NCI-H1930 (cell line): ENCODE measurements at regions not wholly inside any gene's neighbourhood (a gene's known extent, or its start where the extent isn't known, plus 50 kb on each side); places are given as distances from the start of the nearest gene placed in this dataset.
A peak's percentile ranks its signal among the peaks of the same experiment; 100 is the strongest.
"Not testable (repeated sequence)": the region's sequence is repeated elsewhere in the genome, so short reads cannot be mapped to it uniquely, and the experiment has no call there.

Experiments
- DNase-seq, 2 experiments: peaks; one replicate each; lab custom pipeline; 2025; lab: John Stamatoyannopoulos, UW

DNA sequence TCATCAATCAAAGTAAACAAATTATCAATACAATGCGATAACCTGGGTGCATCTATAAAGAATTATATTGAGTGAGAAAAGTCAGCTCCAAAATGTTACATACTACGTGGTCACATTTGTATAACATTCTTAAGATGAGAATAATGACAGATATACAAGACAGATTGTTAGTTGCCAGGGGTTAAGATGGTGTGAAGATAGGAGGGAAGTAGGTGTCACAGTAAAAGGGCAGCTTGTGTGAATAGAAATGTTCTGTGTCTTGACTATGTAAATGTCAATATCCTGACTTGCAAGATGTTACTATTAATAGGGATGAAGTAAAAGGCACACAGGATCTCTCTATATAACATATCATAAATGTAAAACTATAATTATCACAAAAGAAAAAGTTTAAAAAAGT is 611.2 kb upstream of the SPRY2 start:
- DNase-seq = no peak

DNA sequence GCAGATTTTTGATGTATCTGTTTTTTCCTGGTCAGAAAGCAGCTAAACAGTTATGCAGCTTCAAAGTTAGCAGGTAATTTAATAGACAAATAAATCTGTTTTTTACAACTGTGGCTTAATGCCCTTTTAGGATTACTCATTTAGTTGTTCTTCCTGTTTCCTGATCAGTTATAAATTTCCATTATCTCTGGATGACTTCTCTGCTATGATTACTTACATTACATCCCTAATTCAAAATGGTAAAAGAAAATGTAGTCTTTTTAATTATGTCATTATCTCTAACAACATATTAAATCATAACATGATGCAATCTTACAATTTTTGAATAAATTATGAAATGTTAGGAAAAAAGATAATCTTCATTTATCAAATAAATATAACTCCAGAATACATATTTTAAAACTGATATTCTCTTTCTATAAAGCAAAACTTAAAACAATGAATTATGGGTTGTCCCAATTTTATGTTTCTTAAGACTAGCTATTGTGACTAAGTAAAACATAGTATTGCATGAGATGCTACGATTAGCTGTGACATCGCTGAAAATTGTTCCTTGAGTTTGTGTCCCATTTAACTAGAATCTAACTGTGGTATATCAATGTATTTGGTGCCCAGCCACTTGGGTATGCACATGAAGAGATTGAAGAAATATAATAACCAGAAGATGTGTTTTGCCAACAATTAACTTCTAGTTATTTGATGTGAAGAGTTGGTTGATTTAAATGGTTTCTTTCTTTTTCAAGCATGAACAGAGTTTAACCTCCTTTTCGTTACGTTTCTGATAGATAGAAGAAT is 605.3 kb upstream of the SPRY2 start:
- DNase-seq = no peak

DNA sequence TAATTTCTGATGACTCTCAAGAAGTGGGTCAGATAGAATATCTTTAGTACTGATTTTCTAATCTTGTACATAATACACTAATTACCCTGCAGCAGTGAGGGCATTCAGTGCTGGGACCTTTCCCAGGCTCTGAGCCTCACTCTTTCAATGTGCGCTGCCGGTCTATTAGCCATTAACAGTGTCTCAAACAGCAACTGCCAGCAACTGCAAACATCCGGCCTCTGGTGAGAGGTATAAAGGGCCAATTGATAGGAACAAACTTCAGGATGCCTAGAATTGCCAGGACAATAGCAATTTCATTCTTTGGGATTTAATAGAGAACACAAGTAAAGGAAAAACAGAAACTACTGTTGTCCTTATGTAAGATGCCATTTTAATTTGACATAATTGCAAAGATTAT is 604.4 kb upstream of the SPRY2 start:
- peak; percentile 46 to 62 for DNase-seq

DNA sequence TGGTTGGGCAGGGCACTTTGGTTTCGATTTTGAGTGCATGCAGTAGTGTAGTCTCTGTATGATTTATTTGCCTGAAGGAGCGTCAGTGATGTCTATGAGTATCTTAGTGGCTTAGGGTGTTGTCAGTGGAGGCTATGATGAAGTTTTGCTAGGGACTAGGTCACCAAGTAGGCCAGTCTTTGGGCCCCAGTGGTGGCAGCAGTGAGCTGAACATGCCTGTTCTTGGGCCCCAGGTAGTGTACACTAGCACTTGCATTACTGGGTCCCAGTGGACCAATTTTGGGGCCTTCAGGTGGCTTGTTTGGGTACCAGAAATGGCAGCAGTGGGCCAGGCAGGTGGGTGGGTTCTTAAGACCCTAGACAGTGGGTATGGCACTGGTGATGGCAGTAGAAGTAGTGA is 598.7 kb upstream of the SPRY2 start:
- DNase-seq = no peak

DNA sequence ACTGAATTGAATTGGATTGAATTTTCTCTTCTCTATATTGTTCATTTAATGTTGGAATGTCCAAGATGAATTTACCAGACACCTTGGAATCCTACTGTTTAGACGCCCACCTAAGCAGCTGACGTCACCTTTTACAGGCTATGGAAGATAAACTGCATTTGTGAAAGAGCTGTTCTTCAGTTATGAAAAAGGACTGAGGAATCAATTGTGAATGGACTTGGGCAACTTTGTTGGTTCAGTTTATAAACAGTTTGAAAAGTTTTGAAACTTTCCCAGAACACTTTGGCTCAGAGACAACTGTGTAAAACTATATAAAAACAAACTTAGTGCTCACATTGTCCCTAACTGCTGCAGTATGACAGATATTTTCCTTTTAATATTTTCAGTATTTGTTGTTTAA is 590.8 kb upstream of the SPRY2 start:
- DNase-seq = no peak

DNA sequence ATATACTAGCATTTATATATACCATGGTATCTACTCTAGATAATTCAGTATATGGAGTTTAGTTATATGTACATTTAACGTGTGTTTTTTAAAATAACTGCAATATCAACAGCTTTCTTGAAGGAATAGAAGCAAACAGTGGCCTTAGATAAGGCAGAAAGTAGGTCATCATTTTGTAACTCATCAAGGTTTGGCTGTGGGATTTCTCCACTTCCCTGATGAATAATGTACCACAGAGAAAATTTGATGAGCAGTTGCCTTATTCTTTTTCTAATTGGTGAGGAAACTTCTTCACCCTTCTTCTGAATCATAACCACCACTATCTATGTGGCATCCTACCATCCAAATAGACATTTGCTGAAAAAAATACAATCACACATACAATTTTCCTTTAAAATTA is 590.2 kb upstream of the SPRY2 start:
- no peak for DNase-seq

DNA sequence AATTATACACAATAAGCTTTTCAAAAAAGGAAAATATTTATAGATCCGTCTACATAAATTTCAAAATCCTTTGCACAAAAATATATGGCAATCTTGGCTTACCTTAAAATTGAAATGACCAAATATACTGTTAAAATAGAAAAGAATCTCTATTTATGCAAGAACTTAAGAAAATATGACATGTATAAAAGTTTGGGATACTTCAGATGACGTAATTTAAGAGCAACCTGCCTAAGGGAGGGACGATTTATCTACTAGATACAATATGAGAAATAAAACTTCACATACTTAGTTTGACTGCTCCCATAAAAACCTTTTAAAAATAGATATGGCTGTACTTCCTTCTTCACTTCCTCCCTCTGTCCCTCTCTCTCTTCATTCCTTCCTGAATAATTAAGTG is 587.3 kb upstream of the SPRY2 start:
- no peak for DNase-seq

DNA sequence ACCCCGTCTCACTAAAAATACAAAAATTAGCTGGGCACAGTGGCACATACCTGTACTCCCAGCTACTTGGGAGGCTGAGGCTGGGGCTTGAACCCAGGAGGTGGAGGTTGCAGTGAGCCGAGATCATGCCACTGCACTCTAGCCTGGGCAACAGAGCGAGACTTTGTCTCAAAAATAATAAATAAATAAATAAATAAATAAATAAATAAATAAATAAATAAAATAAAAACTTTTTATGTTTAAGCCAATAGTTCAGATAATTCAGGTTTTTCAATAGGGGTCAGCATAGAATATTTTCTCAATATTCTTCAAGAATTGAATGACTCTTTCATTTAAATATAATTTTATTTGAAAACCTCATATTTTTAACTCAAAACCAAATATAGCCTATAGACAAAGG is 585.1 kb upstream of the SPRY2 start:
- not testable (repeated sequence) for DNase-seq

DNA sequence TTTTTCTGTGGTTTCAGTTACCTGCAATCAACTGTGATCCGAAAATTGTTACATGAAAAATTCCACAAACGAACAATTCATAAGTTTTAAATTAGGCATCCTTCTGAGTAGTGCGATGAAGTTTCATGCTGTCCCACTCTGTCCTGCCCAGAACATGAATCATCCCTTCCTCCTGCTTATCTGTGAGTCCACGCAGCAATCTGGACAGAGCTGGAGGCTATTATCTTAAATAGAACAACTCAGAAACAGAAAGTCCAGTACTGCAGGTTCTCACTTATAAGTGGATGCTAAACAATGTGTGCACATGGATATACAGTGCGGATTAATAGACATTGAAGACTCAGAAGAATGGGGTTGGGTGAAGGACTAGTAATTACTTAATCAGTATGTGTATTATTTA is 583.7 kb upstream of the SPRY2 start:
- no peak for DNase-seq

DNA sequence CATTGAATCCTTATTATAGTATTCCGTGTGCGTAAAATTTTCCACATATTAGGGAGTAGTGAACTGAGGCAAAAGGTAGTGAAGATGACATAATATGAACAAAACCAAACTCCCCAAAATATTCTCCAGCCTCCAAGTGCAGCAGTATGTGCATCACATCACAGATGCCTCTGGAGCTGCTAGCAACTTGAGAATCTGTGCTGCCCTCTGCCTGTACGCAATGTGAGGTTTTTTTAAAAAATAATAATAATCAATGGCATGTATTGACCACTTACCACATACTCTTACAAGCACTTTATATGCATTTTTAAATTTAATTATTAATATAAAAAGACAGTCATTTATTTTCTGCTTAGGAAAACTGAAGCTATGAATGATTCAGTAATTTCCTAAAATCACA is 583.0 kb upstream of the SPRY2 start:
- no peak for DNase-seq

DNA sequence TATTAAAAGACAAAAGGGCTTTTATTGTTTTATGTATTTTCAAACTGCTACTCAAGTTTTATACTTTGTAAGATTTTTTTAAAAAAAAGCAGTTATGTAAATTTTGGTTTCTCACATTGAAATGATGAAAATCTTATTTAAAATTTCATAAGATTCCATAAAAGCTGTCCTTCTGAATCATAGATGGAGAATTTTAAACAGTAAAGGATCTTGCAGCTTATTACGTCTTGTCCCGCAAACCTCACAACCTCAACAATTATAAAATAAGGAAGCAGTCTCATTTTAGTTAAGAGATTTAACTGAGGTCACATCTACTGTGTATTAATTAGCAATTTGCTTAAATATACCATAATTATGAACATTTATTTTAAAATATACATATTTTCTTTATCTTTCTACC is 581.0 kb upstream of the SPRY2 start:
- DNase-seq = no peak

DNA sequence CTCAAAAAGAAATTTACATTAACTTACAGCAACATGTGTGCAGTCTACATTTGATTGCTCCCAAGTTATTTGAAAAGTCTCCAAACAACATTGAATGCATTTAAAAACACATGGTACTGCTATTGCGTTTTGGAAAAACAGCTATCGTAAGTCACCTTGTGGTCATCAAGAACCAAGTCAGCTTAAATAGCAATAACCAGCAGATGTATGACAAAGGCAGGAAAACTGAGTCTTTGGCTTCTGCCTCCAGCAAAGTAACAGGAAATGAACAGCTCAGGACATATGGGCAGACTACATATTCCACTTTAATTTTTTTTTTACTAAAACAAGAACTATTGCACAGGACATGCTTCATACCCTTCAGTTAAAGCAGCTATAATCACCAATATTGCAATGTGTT is 580.6 kb upstream of the SPRY2 start:
- DNase-seq = no peak

DNA sequence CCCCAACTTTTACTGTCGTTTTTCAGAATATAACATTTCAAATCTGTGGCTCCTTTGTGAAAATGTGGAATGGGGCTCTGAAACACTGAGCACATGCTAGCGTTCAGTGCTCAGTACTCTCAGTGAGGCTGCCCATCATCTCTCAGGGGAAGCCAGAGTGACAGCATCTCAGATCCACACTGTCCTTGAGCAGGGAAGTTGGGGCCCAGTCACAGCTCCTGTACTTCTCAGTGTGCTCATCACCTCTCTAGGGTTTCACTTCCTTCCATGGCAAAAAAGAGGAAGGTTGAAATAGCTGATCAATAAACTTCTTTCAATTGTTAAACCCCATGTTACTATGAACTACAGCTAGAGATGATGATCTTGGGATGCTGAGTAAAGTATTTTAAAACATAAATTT is 565.9 kb upstream of the SPRY2 start:
- no peak for DNase-seq

DNA sequence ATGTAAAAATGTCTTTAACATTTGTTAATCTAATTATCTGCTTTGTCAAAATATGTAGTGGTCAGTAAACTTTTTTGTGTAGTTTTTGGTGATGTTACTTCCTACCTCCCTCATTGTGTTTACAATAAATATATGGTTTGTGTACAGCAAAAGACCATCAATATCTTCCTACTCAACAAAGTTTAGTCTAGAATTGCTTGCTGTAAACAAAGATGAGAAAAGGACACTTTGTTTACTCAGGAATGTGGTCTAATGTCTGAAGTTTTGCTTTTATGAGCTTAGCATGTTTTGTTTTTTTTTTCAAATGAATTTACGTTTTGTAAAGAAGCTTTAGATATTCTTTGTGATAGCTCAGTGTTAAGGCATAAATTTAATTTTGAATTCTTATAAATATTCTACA is 563.5 kb upstream of the SPRY2 start:
- DNase-seq = no peak

DNA sequence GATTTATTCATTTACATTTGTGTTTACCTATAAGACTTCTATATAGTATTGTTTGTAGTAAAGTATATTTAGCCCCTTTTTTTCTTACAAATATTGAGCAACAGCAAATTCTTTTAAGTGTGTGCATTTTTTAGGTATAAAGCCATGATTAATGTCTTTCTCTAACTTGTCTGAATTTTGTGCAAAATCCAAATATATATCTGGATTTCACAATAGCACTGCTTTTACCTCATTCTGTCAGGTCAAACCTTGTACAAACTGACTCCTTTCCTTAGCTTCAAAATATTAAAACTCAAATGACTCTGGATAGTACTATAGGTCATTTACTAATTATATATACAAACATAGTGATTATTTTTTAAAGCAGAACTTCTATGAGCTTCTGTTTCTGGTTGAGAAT is 563.0 kb upstream of the SPRY2 start:
- no peak for DNase-seq

DNA sequence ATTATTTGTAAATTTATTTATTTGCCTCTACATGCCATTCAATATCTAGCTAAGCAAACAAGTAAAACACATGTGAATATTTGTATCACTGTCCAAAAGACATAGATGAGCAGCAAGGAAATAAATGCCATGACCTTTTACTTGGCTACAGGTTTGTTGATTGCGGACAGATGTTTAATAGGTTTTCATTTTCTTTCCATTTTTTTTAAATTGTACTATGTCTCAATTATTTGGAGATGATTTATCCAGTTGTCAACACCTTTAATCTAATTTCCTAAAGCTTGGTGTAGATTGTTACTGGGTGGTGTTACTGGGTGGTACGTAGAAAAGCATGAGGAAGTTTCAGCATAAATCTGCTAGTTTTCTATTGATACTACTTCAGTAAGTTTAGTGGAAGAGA is 560.6 kb upstream of the SPRY2 start:
- DNase-seq = no peak

DNA sequence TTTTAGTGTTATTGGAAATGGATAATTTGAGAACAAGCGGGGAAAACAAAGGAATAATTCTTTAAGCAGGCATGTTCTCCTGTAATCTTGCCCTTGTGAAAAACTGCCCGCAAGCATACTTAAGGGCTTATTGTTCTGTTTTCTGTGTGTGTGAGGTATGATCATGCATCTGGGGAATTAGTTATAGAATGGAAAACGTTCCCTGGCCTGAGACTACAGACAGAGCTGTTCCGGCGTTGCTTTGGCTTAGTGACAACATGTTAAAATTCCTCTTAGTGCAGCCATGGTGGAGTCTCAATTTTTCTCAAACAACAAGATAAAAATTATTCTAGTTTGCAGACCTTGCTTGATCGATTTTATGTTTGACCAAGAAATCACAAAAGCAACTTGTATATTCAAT is 560.2 kb upstream of the SPRY2 start:
- no peak for DNase-seq

DNA sequence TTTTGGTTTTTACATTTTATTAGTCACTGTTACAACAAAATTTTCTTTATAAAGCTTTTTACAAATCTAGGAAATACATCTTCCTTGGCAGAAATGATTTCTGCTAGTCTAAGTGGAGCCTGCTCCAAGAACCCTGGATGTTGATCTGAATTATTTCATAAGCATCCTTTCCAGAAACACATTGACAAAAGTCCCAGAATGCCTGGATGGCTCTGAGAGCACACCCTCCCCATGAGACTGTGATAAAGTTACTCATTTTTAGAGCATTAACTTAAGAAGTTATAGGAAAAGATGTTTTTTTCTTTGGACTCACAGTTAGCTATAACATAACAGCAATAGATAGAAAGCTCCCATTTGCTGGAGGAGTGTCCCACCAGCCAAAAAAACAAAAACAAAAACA is 559.6 kb upstream of the SPRY2 start:
- no peak for DNase-seq

DNA sequence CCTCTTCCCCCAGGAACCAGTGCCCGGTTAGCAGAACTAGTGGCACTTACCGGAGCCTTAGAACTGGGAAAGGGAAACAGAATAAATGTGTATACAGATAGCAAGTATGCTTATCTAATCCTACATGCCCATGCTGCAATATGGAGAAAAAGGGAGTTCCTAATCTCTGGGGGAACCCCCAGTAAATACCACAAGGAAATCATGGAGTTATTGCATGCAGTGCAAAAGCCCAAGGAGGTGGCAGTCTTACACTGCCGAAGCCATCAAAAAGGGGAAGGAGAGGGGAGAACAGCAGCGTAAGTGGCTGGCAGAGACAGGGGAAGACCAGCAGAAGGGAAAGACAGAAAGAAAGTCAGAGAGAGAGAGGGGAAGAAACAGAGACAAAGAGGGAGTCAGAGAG is 556.7 kb upstream of the SPRY2 start:
- not testable (repeated sequence) for DNase-seq

DNA sequence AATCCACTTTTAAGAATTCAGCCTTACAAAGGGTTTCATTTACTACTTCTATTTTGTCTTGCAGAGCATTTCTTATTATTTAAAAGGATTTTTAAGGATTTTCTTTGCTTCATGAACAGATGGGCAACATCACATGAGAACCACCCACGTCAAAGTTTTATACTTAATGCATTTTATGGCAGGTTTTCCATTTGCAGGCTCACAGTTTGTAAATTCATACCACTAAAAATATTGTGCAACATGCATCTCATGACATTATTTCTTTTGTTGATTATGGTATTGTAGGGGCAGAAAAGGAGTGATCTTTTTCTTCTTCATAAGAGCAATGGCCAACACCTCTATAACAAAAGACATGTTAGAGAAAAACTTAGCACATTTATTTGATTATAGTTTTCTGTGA is 554.0 kb upstream of the SPRY2 start:
- no peak for DNase-seq

DNA sequence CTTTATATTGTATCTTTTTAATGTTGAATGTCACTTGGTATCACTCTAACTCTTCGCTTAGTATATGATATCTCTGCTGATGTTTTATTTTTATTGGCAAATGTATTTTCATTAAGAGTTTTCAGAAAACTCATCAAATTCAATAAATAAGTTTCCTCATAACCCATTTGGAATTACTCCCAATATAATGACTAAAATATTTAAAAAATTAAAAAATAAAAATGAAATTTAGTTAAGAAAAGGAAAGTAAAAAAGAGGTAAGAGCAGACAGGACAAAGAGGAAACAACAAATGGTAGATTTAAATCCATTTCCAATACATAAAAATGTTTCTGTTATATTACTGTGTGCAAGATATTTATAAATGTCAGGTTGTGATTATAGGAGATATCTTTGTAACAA is 548.9 kb upstream of the SPRY2 start:
- no peak for DNase-seq

DNA sequence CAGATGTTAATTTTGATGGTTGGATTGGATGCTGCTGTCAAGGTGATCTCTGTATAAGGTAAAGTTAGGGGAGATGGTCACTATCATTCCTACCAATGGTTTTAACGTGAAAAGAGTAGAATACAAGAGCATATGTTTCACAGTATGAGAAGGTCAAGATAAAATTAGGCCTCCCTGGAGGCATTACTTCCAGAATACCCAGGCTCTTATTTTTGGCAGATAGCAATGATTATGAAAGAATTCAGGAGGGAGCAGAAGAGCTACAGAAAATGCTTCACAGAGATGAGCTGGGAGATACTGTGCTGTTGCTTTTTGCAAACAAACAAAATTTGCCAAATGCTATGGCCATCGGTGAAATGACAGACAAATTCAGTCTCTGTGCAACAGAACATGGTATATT is 547.5 kb upstream of the SPRY2 start:
- no peak for DNase-seq

DNA sequence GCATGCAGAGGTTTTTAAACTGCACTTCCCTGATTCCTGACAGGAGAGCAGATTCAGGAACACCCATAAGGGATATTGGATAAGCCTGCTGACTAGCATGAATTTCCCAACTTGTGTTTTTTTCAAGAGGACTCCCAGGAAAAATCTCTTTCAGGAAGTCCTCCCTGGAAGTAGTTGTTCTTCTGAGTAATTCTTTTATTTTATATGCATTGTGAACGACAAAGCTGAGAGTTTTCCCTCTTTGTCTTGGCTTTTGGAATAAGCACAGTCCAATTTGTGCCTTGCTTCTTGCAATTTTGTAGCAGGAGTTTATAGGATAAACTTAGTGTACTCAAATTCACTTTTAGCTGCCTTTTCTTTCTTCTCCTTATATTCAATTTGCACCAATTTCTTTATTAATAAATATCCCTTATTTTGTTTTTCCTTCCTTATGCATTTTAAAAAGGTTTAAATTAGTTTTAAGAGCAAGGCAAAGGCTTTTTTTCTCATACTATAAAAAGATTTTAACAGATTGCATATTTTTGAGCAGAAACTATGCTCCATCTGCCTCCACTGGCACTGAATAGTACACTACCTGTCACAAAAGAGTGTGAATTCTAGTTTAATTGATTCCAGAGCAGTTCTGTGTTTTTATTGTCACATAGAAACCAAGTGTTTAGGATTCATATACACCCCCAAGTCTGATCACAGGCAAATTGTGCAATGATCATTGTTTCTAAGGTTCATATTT is 543.3 kb upstream of the SPRY2 start:
- DNase-seq = no peak

DNA sequence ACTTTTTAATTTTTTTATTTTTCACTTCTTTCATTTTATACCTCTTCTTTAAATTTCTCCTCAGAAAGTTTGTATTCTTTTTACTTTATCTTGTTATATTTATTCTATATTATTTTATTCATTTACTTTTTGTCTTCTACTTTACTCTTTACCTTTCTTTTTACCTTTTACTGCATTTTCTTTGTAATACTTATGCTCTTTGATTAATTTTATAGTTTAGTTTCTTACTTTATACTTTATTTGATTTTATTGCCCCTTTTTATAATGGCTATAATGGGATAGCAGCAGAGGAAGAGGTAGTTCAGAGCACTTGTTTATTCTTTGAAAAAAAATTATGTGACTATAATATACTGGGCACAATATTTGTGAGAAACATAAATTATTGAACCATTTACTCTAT is 542.6 kb upstream of the SPRY2 start:
- DNase-seq = no peak
